HEK293 (cell line): ENCODE measurements at regions not wholly inside any gene's neighbourhood (a gene's known extent, or its start where the extent isn't known, plus 50 kb on each side); places are given as distances from the start of the nearest gene placed in this dataset.

Experiments
- CTCF ChIA-PET: fragments of 350-600 bp; formaldehyde crosslinking; extraction: SDS; loops from one replicate; lab custom pipeline; 2021; ENCODE audit warnings: antibody characterized with exemption; lab: Yijun Ruan, JAX
- POLR2A ChIA-PET: fragments of 300-600 bp; formaldehyde crosslinking; extraction: SDS; loops from one replicate; lab custom pipeline; 2020; ENCODE audit warnings: antibody characterized with exemption, inconsistent platforms; lab: Yijun Ruan, JAX
- H3K27ac ChIP-seq: fragments of 200-500 bp; sonication (Bioruptor generic); 2 replicates; pipeline ENCODE4 v1.5.1; 2014; ENCODE audit warnings: low read depth, low read length, control low read depth, inconsistent platforms; ENCODE audit errors: extremely low read depth
- H3K36me3 ChIP-seq, 2 experiments: fragments of 200-500 bp in 1 of 2; sonication (Bioruptor generic) in 1 of 2; 1 replicate in 1 of 2; 2 replicates in 1 of 2; pipeline ENCODE4 v1.5.1; 2014 to 2017; ENCODE audit warnings: inconsistent platforms in 2 of 2, low read length in 2 of 2; ENCODE audit not compliant: control insufficient read depth in 2 of 2, insufficient read depth in 1 of 2
- H3K4me1 ChIP-seq: fragments of 200-500 bp; sonication (Bioruptor generic); 2 replicates; pipeline ENCODE4 v1.5.1; 2014; ENCODE audit warnings: mild to moderate bottlenecking, low read length, inconsistent platforms; ENCODE audit not compliant: control insufficient read depth, insufficient read depth
- H3K4me3 ChIP-seq: 2 replicates; pipeline ENCODE4 v1.5.1; 2011; ENCODE audit warnings: low read depth, mild to moderate bottlenecking, control low read depth, low read length, moderate library complexity
- H3K9me3 ChIP-seq: fragments of 200-500 bp; sonication (Bioruptor generic); 2 replicates; pipeline ENCODE4 v1.5.1; 2014; ENCODE audit warnings: low read depth, low read length, inconsistent platforms; ENCODE audit not compliant: control insufficient read depth, insufficient read depth
- BCL11A ChIP-seq: fragments of 450-650 bp; formaldehyde crosslinking; IDR thresholded peaks from 2 replicates; pipeline ENCODE4 v1.5.1; 2016; ENCODE audit warnings: low read depth, missing biosample characterization, missing genetic modification characterization
- IKZF3 ChIP-seq: fragments of 450-650 bp; IDR thresholded peaks from 2 replicates; pipeline ENCODE4 v1.5.0; 2018; ENCODE audit warnings: missing biosample characterization, mild to moderate bottlenecking, missing genetic modification characterization, moderate library complexity
- KLF1 ChIP-seq: fragments of 450-650 bp; formaldehyde crosslinking; IDR thresholded peaks from 2 replicates; pipeline ENCODE4 v1.5.1; 2016; ENCODE audit warnings: missing biosample characterization, missing genetic modification characterization
- KLF16 ChIP-seq: fragments of 450-650 bp; formaldehyde crosslinking; IDR thresholded peaks from 2 replicates; pipeline ENCODE4 v1.5.1; 2017; ENCODE audit warnings: missing biosample characterization, missing genetic modification characterization
- OVOL3 ChIP-seq: fragments of 450-650 bp; formaldehyde crosslinking; IDR thresholded peaks from 2 replicates; pipeline ENCODE4 v1.5.1; 2016; ENCODE audit warnings: missing biosample characterization, missing genetic modification characterization
- PRDM1 ChIP-seq: fragments of 450-650 bp; formaldehyde crosslinking; IDR thresholded peaks from 2 replicates; pipeline ENCODE4; 2016; ENCODE audit warnings: missing biosample characterization, missing genetic modification characterization
- SALL2 ChIP-seq: fragments of 450-650 bp; formaldehyde crosslinking; IDR thresholded peaks from 2 replicates; pipeline ENCODE4 v1.5.0; 2017; ENCODE audit warnings: missing biosample characterization, mild to moderate bottlenecking, missing genetic modification characterization, borderline replicate concordance
- SCRT2 ChIP-seq: fragments of 450-650 bp; formaldehyde crosslinking; IDR thresholded peaks from 2 replicates; pipeline ENCODE4 v1.5.1; 2016; ENCODE audit warnings: missing biosample characterization, missing genetic modification characterization
- SP3 ChIP-seq: fragments of 450-650 bp; formaldehyde crosslinking; IDR thresholded peaks from 2 replicates; pipeline ENCODE4 v1.5.1; 2016; ENCODE audit warnings: missing biosample characterization, missing genetic modification characterization
- TCF7L2 ChIP-seq: IDR thresholded peaks from 2 replicates; pipeline ENCODE4 v1.6.1; 2011; ENCODE audit warnings: low read depth, mild to moderate bottlenecking, inconsistent platforms, low read length, moderate library complexity, borderline replicate concordance
- ZBTB48 ChIP-seq: fragments of 450-650 bp; formaldehyde crosslinking; IDR thresholded peaks from 2 replicates; pipeline ENCODE4 v1.5.1; 2016; ENCODE audit warnings: missing biosample characterization, missing genetic modification characterization
- ZFHX2 ChIP-seq: fragments of 450-650 bp; formaldehyde crosslinking; conservative IDR thresholded peaks from 2 replicates; pipeline ENCODE4 v1.5.1; 2016; ENCODE audit warnings: missing biosample characterization, missing genetic modification characterization
- ZIC2 ChIP-seq: fragments of 450-650 bp; formaldehyde crosslinking; IDR thresholded peaks from 2 replicates; pipeline ENCODE4 v1.5.1; 2016; ENCODE audit warnings: missing biosample characterization, missing genetic modification characterization
- ZNF121 ChIP-seq: fragments of 450-650 bp; formaldehyde crosslinking; IDR thresholded peaks from 2 replicates; pipeline ENCODE4 v1.5.1; 2016; ENCODE audit warnings: missing biosample characterization, missing genetic modification characterization
- ZNF175 ChIP-seq: fragments of 450-650 bp; formaldehyde crosslinking; IDR thresholded peaks from 2 replicates; pipeline ENCODE4 v1.5.1; 2016; ENCODE audit warnings: missing biosample characterization, missing genetic modification characterization
- ZNF23 ChIP-seq: fragments of 450-650 bp; formaldehyde crosslinking; IDR thresholded peaks from 2 replicates; pipeline ENCODE4 v1.5.1; 2016; ENCODE audit warnings: missing biosample characterization, missing genetic modification characterization, borderline replicate concordance
- ZNF274 ChIP-seq, 2 experiments: fragments of 200-500 bp in 1 of 2; fragments of 450-650 bp in 1 of 2; sonication (Bioruptor generic) in 1 of 2; formaldehyde crosslinking in 1 of 2; IDR thresholded peaks; 2 replicates each; pipeline versions ENCODE4 v1.5.1 to v1.6.1; 2014 to 2016; ENCODE audit warnings: borderline replicate concordance in 1 of 2, inconsistent platforms in 1 of 2, low read length in 1 of 2, missing biosample characterization in 1 of 2, missing genetic modification characterization in 1 of 2
- ZNF324 ChIP-seq: fragments of 450-650 bp; formaldehyde crosslinking; IDR thresholded peaks from 2 replicates; pipeline ENCODE4 v1.5.1; 2016; ENCODE audit warnings: missing biosample characterization, missing genetic modification characterization
- ZNF354C ChIP-seq: fragments of 450-650 bp; formaldehyde crosslinking; IDR thresholded peaks from 2 replicates; pipeline ENCODE4 v1.5.1; 2016; ENCODE audit warnings: missing biosample characterization, missing genetic modification characterization, low read depth, borderline replicate concordance
- ZNF426 ChIP-seq: fragments of 450-650 bp; formaldehyde crosslinking; IDR thresholded peaks from 2 replicates; pipeline ENCODE4 v1.5.1; 2017; ENCODE audit warnings: missing biosample characterization, missing genetic modification characterization, mild to moderate bottlenecking, inconsistent platforms, moderate library complexity
- ZNF48 ChIP-seq: fragments of 450-650 bp; formaldehyde crosslinking; IDR thresholded peaks from 2 replicates; pipeline ENCODE4 v1.5.1; 2016; ENCODE audit warnings: missing biosample characterization, missing genetic modification characterization
- ZNF529 ChIP-seq: fragments of 450-650 bp; formaldehyde crosslinking; IDR thresholded peaks from 2 replicates; pipeline ENCODE4 v1.5.1; 2017; ENCODE audit warnings: missing genetic modification characterization, missing biosample characterization; ENCODE audit not compliant: insufficient replicate concordance
- ZNF561 ChIP-seq: fragments of 450-650 bp; IDR thresholded peaks from 2 replicates; pipeline ENCODE4 v1.5.1; 2018; ENCODE audit warnings: missing biosample characterization, missing genetic modification characterization, borderline replicate concordance
- ZNF596 ChIP-seq: fragments of 450-650 bp; IDR thresholded peaks from 2 replicates; pipeline ENCODE4 v1.5.0; 2018; ENCODE audit warnings: missing biosample characterization, mild to moderate bottlenecking, missing genetic modification characterization, moderate library complexity
- ZNF610 ChIP-seq: fragments of 450-650 bp; formaldehyde crosslinking; IDR thresholded peaks from 2 replicates; pipeline ENCODE4 v1.5.1; 2016; ENCODE audit warnings: missing biosample characterization, missing genetic modification characterization, borderline replicate concordance
- ZNF707 ChIP-seq: fragments of 450-650 bp; formaldehyde crosslinking; IDR thresholded peaks from 2 replicates; pipeline ENCODE4 v1.5.1; 2016; ENCODE audit warnings: missing biosample characterization, missing genetic modification characterization
- ZNF747 ChIP-seq: fragments of 450-650 bp; formaldehyde crosslinking; IDR thresholded peaks from 2 replicates; pipeline ENCODE4 v1.5.1; 2016; ENCODE audit warnings: missing biosample characterization, missing genetic modification characterization
- ZNF843 ChIP-seq: fragments of 450-650 bp; formaldehyde crosslinking; IDR thresholded peaks from 2 replicates; pipeline ENCODE4 v1.5.1; 2016; ENCODE audit warnings: missing biosample characterization, missing genetic modification characterization
- TF ChIP-seq, protein P1 (sequence below): fragments of 450-650 bp; formaldehyde crosslinking; IDR thresholded peaks from 2 replicates; pipeline ENCODE4 v1.5.1; 2017; ENCODE audit warnings: missing biosample characterization, missing genetic modification characterization
- TF ChIP-seq, protein P2 (sequence below): fragments of 450-650 bp; formaldehyde crosslinking; IDR thresholded peaks from 2 replicates; pipeline ENCODE4 v1.5.1; 2016; ENCODE audit warnings: missing biosample characterization, missing genetic modification characterization

DNA sequence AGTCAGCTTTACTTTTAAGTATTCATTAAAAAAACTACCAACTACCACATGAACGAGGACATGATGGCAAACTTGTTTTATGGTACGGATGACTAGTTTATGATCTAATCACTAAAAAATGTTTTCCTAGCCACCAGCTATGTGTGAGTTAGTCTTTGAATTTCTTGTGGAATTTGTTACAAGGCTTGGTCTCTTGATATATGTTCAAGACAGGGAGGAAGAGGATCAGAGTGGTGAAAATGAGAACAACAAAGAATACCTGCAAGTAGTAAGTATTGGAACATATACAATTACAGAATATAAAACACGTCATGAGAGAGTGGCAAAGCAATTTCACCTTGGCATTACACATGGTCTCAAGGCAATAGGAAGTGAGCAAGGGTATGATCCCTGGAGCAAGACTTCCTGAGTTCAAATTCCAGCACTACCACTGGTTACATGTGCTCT, 548.6 kb upstream of the TLE4 start (continued):
- TF ChIP-seq ZNF596 (tag by site-specific recombination) = no peak
- no peak for TF ChIP-seq SALL2 (tag by site-specific recombination)
- no peak for TF ChIP-seq ZNF529 (tag by site-specific recombination)
- TF ChIP-seq IKZF3 = no peak

DNA sequence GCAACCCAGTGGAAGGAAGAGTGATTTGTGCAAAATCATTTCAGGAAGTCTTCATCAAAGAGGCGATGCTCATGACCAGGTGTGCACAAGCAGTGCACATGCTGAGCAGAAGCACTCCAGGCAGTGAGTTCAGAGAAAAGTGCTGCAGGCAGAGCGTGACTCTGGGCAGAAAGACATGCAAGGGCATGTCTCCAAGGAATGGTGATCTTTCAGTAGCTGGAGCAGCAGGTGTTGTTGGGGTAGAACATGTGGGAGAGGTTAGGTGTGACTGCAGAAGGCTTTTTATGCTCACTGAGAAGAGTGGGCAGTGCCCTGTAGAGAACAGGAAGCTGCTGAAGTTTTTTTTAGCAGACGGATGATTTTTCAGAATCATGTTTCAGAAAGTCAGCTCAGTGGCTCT, 545.4 kb upstream of the TLE4 start:
- no peaks in the 10 kb centered on the region for H3K9me3 ChIP-seq
- H3K27ac ChIP-seq = no peak overlapping the region
- TF ChIP-seq SCRT2 (tag by site-specific recombination) (peak; percentile 21; the same call in 1 of the 2 replicates), ZNF610 (tag by site-specific recombination) (no peak), ZNF23 (tag by site-specific recombination) (no peak), ZNF354C (no peak), KLF1 (tag by site-specific recombination) (no peak), ZNF426 (tag by site-specific recombination) (no peak), ZNF48 (tag by site-specific recombination) (no peak), SP3 (no peak), ZNF843 (tag by site-specific recombination) (no peak), ZFHX2 (tag by site-specific recombination) (0 out of 2 replicates have a peak, but pooled peaks have one; percentile 17)
- TF ChIP-seq, protein P1, sequence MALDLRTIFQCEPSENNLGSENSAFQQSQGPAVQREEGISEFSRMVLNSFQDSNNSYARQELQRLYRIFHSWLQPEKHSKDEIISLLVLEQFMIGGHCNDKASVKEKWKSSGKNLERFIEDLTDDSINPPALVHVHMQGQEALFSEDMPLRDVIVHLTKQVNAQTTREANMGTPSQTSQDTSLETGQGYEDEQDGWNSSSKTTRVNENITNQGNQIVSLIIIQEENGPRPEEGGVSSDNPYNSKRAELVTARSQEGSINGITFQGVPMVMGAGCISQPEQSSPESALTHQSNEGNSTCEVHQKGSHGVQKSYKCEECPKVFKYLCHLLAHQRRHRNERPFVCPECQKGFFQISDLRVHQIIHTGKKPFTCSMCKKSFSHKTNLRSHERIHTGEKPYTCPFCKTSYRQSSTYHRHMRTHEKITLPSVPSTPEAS (tag by site-specific recombination) = no peak
- TF ChIP-seq, protein P2, sequence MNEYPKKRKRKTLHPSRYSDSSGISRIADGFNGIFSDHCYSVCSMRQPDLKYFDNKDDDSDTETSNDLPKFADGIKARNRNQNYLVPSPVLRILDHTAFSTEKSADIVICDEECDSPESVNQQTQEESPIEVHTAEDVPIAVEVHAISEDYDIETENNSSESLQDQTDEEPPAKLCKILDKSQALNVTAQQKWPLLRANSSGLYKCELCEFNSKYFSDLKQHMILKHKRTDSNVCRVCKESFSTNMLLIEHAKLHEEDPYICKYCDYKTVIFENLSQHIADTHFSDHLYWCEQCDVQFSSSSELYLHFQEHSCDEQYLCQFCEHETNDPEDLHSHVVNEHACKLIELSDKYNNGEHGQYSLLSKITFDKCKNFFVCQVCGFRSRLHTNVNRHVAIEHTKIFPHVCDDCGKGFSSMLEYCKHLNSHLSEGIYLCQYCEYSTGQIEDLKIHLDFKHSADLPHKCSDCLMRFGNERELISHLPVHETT (tag by site-specific recombination) = no peak
- no peak overlapping the region for H3K4me3 ChIP-seq
- no peaks in the 10 kb centered on the region for H3K4me1 ChIP-seq
- no peaks in the 10 kb centered on the region for H3K36me3 ChIP-seq
- CTCF ChIA-PET = no interaction called here
- POLR2A ChIA-PET = no interaction called here

DNA sequence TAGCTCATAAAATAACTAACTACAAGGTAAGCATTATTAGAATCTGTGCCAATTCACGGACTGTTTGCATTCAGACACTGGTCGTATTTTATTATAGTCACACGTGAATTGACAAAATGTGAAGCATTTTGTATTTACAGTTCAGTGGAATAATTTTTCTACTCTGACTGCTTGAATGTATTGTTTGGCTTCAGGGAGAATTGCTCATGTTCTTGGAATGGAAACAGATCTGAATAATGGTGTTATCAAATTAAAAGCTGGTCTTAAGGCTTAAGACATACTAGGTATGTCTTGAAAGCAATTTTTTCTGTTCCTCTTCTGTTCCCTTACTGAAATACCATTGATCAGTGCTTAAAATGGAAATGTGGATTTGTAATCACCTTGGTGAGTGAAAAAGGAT, 543.7 kb upstream of the TLE4 start:
- Histone ChIP-seq H3K27ac (no peak overlapping the region), H3K36me3 (no peaks in the 10 kb centered on the region), H3K4me3 (no peak overlapping the region), H3K4me1 (no peaks in the 10 kb centered on the region), H3K9me3 (no peaks in the 10 kb centered on the region)
- ChIA-PET POLR2A (interaction anchor here (0.6 kb wide), 1 partner anchor 613 kb away, joined by 3 read pairs; no protein-coding TSS in a partner anchor), CTCF (interaction anchor here (0.6 kb wide), 1 partner anchor 592 kb away, joined by 4 read pairs; no protein-coding TSS in a partner anchor)
- TF ChIP-seq ZNF121 = no peak
- no peak for TF ChIP-seq ZNF747 (tag by site-specific recombination)
- no peak for TF ChIP-seq ZNF324 (tag by site-specific recombination)
- no peak for TF ChIP-seq ZIC2 (tag by site-specific recombination)
- no peak for TF ChIP-seq OVOL3 (tag by site-specific recombination)
- TF ChIP-seq ZNF561 (tag by site-specific recombination) = no peak
- no peak for TF ChIP-seq TCF7L2
- no peak for TF ChIP-seq ZBTB48 (tag by site-specific recombination)
- no peak for TF ChIP-seq PRDM1 (tag by site-specific recombination)
- TF ChIP-seq KLF16 = no peak
- no peak for TF ChIP-seq ZNF175
- no peak for TF ChIP-seq BCL11A
- no peak for TF ChIP-seq ZNF274 (IDR thresholded peaks at IDR 0.05; ENCODE audit: low read length)
- TF ChIP-seq ZNF274 (tag by site-specific recombination; IDR thresholded peaks at IDR 0.05; ENCODE audit: borderline replicate concordance) = no peak
- TF ChIP-seq SP3 = no peak
- TF ChIP-seq ZNF707 (tag by site-specific recombination) = no peak
